Lower leg skin (tissue), 4 donors: ENCODE measurements at regions not wholly inside any gene's neighbourhood (a gene's known extent, or its start where the extent isn't known, plus 50 kb on each side); places are given as distances from the start of the nearest gene placed in this dataset.
A peak's percentile ranks its signal among the peaks of the same experiment; 100 is the strongest.

ENCODE experiments used
- DNase-seq, 2 donors: peaks; one replicate each; pipeline ENCODE4 v3.0.0-alpha.2; 2019; ENCODE audit warnings: low spot score in 2 of 2
- H3K4me3 ChIP-seq: fragments of 200-600 bp; sonication (generic); 2 replicates; pipeline ENCODE4 v1.5.1; 2017; ENCODE audit warnings: mild to moderate bottlenecking, low read depth; ENCODE audit not compliant: poor library complexity, severe bottlenecking
- CTCF ChIP-seq, 3 donors: fragments of 450-650 bp; IDR thresholded peaks; one replicate each; pipeline ENCODE4 v1.5.1; 2016; ENCODE audit warnings: antibody characterized with exemption in 3 of 3, mild to moderate bottlenecking in 3 of 3, moderate library complexity in 2 of 3
- POLR2A ChIP-seq, 2 donors: fragments of 450-650 bp; IDR thresholded peaks; one replicate each; pipeline ENCODE4 v1.6.1; 2016 to 2017; ENCODE audit warnings: antibody characterized with exemption in 2 of 2, mild to moderate bottlenecking in 1 of 2, moderate library complexity in 1 of 2
- WGBS, 2 donors: methylation state at CpG; one replicate each; pipeline ENCODE4 v1.1.5; 2018; 5-methylcytosine and 5-hydroxymethylcytosine counted together
- intact Hi-C: fragments of 100-400 bp; cut with DNase I; formaldehyde crosslinking; loops from one replicate; pipeline ENCODE4 v1.15.0; 2023; ENCODE audit warnings: low total_unique reads

DNA sequence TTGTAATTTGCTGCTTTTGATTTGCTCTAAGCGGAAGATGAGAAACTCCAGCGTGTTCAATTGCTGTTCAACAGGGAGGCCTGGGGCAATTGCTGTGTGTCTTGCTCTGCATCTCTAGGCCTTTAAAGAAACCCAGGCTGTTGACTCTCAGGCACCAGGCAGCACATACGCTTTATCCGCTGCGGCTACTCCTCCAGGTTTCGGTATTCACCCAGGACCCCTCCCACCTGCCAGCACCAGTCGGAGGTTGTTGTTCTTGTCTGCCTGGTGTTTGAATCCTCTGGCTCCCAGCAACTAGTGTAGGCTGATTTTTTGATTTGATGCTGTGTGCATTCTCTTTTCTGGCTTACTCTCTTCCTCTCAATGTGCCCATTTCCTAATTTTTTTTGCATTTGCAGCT, 383.1 kb downstream of the TSN start:
- TF ChIP-seq POLR2A (IDR thresholded peaks at IDR 0.05) (no peak), CTCF (IDR thresholded peaks at IDR 0.05) (no peak)
- no peak overlapping the region for H3K4me3 ChIP-seq
- 74 to 77% methylated on average over 7 of the region's 7 CpGs for WGBS, 2 donors
- DNase-seq = no peak
- intact Hi-C loops = no loop called here

DNA sequence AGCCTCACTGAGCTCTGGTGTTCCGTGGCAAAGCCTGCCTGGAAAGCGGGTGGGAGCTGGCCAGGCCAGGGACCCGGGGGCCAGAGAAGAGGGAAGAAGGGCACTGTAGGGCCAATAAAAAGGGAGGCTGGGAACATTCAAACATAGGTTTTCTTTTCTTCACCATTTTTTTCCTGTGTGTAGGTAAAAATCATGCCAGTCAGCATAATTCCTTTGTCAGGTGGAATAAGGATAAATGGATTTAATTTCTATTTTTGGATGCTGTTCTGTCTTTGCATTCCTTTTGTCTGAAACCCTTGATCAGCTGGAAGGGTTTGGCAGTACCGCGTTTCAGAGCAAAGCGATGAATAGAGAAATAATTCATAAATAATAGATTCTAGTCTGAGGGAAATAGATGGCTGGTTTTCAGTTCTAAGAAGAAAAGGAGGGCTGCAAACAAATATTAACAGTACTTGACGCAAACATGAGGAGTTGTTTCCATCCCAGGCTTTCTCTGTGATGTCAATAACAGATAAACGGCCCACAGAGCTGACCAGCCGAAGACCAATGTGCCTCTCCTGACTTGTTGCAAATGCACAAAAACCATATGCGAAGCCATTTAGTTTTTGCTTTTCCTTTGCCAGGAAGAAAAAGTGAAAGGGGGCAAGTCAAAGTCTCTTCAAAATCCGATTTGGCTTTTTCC, 384.4 kb downstream of the TSN start:
- WGBS, 2 donors = 64 to 75% methylated on average over 11 of the region's 11 CpGs
- no peak for TF ChIP-seq POLR2A (IDR thresholded peaks at IDR 0.05)
- no peak for TF ChIP-seq CTCF (IDR thresholded peaks at IDR 0.05)
- intact Hi-C loops = no loop called here
- H3K4me3 ChIP-seq = no peak overlapping the region
- no peak for DNase-seq

DNA sequence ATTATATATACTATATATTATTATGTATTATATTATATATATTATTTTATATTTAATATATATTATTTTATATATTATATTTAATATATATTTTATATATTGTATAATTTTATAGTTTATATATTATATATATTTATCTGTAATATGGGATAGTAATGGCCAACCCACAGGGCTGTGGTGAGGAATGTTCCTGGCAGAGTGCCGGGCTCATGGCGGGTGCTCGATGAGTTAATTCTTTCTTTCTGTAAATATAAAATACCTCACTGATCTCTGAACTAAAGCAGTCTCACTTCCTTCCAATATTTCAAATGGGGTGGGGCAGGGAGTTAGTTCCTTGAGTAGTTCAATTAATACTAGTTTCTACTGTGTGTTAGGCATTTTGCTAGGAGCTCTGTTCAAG, 389.4 kb downstream of the TSN start:
- no peak for TF ChIP-seq POLR2A (IDR thresholded peaks at IDR 0.05)
- no peak for TF ChIP-seq CTCF (IDR thresholded peaks at IDR 0.05)
- intact Hi-C loops = no loop called here
- DNase-seq = no peak
- WGBS, 2 donors = 93% methylated on average over 3 of the region's 3 CpGs
- no peak overlapping the region for H3K4me3 ChIP-seq

GRCh38 chr2:122145856-122146255, 390.4 kb downstream of the TSN start:
- intact Hi-C loops = no loop called here
- peak in 1 of 2 donors; percentile 45 for DNase-seq
- TF ChIP-seq POLR2A (IDR thresholded peaks at IDR 0.05) = no peak
- no peak for TF ChIP-seq CTCF (IDR thresholded peaks at IDR 0.05)
- 93 to 94% methylated on average over 3 of the region's 3 CpGs for WGBS, 2 donors
- no peak overlapping the region for H3K4me3 ChIP-seq

DNA sequence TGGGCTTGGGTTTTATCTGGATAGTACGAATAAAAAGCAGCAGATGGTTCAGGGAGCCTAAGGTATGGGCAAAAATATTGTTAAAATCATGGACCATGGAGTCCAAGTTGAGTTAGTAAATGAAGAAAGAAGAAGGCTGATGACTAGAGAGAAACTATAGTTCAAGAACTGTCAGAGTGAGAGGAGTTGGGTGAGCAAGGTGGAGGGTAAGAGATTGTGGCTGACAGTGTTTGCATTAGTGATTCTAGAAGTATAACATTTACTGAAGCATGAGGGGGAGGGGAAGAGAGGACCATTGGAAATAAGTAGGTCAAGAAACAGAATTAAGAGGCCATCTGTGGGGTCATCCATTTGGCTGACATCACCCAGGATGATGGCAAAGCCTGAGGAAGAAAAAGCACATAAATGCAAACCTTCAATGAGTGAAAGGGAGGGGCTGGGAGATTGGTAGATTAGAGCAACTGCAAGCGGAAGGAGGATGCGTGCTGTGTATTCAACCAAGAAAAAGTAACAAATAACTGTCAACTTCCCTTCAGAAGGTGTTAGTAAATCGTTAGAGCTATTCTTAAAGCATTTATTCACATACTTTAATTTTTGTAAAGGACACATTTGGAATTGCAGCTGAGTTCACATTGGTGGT, 392.8 kb downstream of the TSN start:
- no peak for TF ChIP-seq POLR2A (IDR thresholded peaks at IDR 0.05)
- no peak for TF ChIP-seq CTCF (IDR thresholded peaks at IDR 0.05)
- intact Hi-C loops = no loop called here
- WGBS, 2 donors = 84 to 87% methylated on average over 4 of the region's 4 CpGs
- no peak overlapping the region for H3K4me3 ChIP-seq
- no peak for DNase-seq
